ENCODE measurements at regions not wholly inside any gene's neighbourhood (a gene's known extent, or its start where the extent isn't known, plus 50 kb on each side); places are given as distances from the start of the nearest gene placed in this dataset.

- Histone ChIP-seq H3K4me3 (no peak overlapping the region), H3K9me3 (no peaks in the 10 kb centered on the region), H3K27me3 (no peaks in the 10 kb centered on the region), H3K27ac (no peak overlapping the region), H3K4me1 (no peaks in the 10 kb centered on the region), H3K9ac (ENCODE audit: low read depth in 2 of 2, low read length in 2 of 2) (no peak overlapping the region), H3K36me3 (no peaks in the 10 kb centered on the region)
- intact Hi-C loops (cut with DNase I) = loop anchor here (10.0 kb wide), 1 partner anchor 502 kb away; no protein-coding TSS in a partner anchor
- TF ChIP-seq CTCF (IDR thresholded peaks at IDR 0.05) = no peak
- DNase-seq = no peak
These were observed 164.1 kb upstream of the NCAM1 start for GRCh38 chr11:112797092-112797491.

- no peak for DNase-seq
- no peak overlapping the region for H3K4me3 ChIP-seq
- no peaks in the 10 kb centered on the region for H3K27me3 ChIP-seq
- no peak overlapping the region for H3K9ac ChIP-seq (ENCODE audit: low read depth in 2 of 2, low read length in 2 of 2)
- intact Hi-C loops (cut with DNase I) = loop anchor here (10.0 kb wide), 1 partner anchor 503 kb away; no protein-coding TSS in a partner anchor
- no peak for TF ChIP-seq CTCF (IDR thresholded peaks at IDR 0.05)
- no peaks in the 10 kb centered on the region for H3K4me1 ChIP-seq
- no peaks in the 10 kb centered on the region for H3K9me3 ChIP-seq
- H3K36me3 ChIP-seq = no peaks in the 10 kb centered on the region
- no peak overlapping the region for H3K27ac ChIP-seq
These were observed 163.4 kb upstream of the NCAM1 start for GRCh38 chr11:112797648-112798293.

GRCh38 chr11:112801025-112801816 is 160.0 kb upstream of the NCAM1 start:
- DNase-seq = no peak
- Histone ChIP-seq H3K4me3 (no peak overlapping the region), H3K36me3 (no peaks in the 10 kb centered on the region), H3K9ac (ENCODE audit: low read depth in 2 of 2, low read length in 2 of 2) (no peak overlapping the region), H3K4me1 (no peaks in the 10 kb centered on the region), H3K9me3 (no peaks in the 10 kb centered on the region), H3K27ac (no peak overlapping the region), H3K27me3 (no peaks in the 10 kb centered on the region)
- TF ChIP-seq CTCF (IDR thresholded peaks at IDR 0.05) = no peak
- intact Hi-C loops (cut with DNase I) = no loop called here

GRCh38 chr11:112801817-112802088 is 159.5 kb upstream of the NCAM1 start:
- Histone ChIP-seq H3K36me3 (no peaks in the 10 kb centered on the region), H3K9me3 (no peaks in the 10 kb centered on the region), H3K4me1 (no peaks in the 10 kb centered on the region), H3K9ac (ENCODE audit: low read depth in 2 of 2, low read length in 2 of 2) (no peak overlapping the region), H3K27me3 (no peaks in the 10 kb centered on the region), H3K4me3 (no peak overlapping the region), H3K27ac (no peak overlapping the region)
- DNase-seq = no peak
- intact Hi-C loops (cut with DNase I) = no loop called here
- TF ChIP-seq CTCF (IDR thresholded peaks at IDR 0.05) = no peak

- DNase-seq = no peak
- Histone ChIP-seq H3K9me3 (no peaks in the 10 kb centered on the region), H3K36me3 (no peaks in the 10 kb centered on the region), H3K4me3 (no peak overlapping the region), H3K4me1 (no peaks in the 10 kb centered on the region), H3K9ac (ENCODE audit: low read depth in 2 of 2, low read length in 2 of 2) (no peak overlapping the region), H3K27me3 (no peaks in the 10 kb centered on the region), H3K27ac (no peak overlapping the region)
- intact Hi-C loops (cut with DNase I) = no loop called here
- TF ChIP-seq CTCF (IDR thresholded peaks at IDR 0.05) = no peak
These were observed 155.6 kb upstream of the NCAM1 start for GRCh38 chr11:112805658-112806057.

All from colonic mucosa (tissue), 4 donors.